Kidney (tissue), 13 donors: ENCODE measurements at regions not wholly inside any gene's neighbourhood (a gene's known extent, or its start where the extent isn't known, plus 50 kb on each side); places are given as distances from the start of the nearest gene placed in this dataset.

Experiments
- DNase-seq, 5 donors: peaks; one replicate each; pipeline ENCODE4 v3.0.0-alpha.2; 2013 to 2020
- FAIRE-seq: peaks from 2 replicates; lab custom pipeline; 2012; peaks lifted over from hg19 to GRCh38; lab: Jason Lieb, UNC
- H3K27ac ChIP-seq, 2 donors: one replicate each; pipeline ENCODE4 v1.7.0; 2013; ENCODE audit warnings: low read depth in 2 of 2, low read length in 2 of 2, inconsistent platforms in 1 of 2
- H3K27me3 ChIP-seq: one replicate; pipeline ENCODE4 v1.7.1; 2013; ENCODE audit warnings: low read length, inconsistent platforms; ENCODE audit not compliant: control insufficient read depth, insufficient read depth
- H3K36me3 ChIP-seq, 3 donors: one replicate each; pipeline versions ENCODE4 v1.7.0 to v1.7.1; 2013; ENCODE audit warnings: low read length in 3 of 3, control low read depth in 1 of 3, inconsistent platforms in 1 of 3; ENCODE audit not compliant: insufficient read depth in 3 of 3, control insufficient read depth in 2 of 3
- H3K4me1 ChIP-seq, 3 donors: one replicate each; pipeline versions ENCODE4 v1.7.0 to v1.7.1; 2013; ENCODE audit warnings: low read length in 3 of 3, inconsistent platforms in 1 of 3, low read depth in 1 of 3; ENCODE audit not compliant: control insufficient read depth in 2 of 3, insufficient read depth in 2 of 3
- H3K4me3 ChIP-seq, 3 donors: one replicate each; pipeline versions ENCODE4 v1.7.0 to v1.8.1; 2013; ENCODE audit warnings: low read length in 3 of 3, control low read depth in 1 of 3, inconsistent platforms in 1 of 3
- H3K9ac ChIP-seq, 3 donors: one replicate each; pipeline versions ENCODE4 v1.7.0 to v1.7.1; 2013; ENCODE audit warnings: low read length in 3 of 3, control low read depth in 1 of 3, inconsistent platforms in 1 of 3
- H3K9me3 ChIP-seq, 3 donors: one replicate each; pipeline versions ENCODE4 v1.7.0 to v1.7.1; 2013; ENCODE audit warnings: low read length in 3 of 3, control low read depth in 1 of 3, inconsistent platforms in 1 of 3; ENCODE audit not compliant: control insufficient read depth in 2 of 3, insufficient read depth in 1 of 3
- CTCF ChIP-seq: IDR thresholded peaks from 3 replicates; pipeline ENCODE4 v1.5.1; 2012; ENCODE audit warnings: mild to moderate bottlenecking, moderate library complexity, borderline replicate concordance; ENCODE audit not compliant: insufficient read depth; ENCODE audit errors: extremely low read depth
- intact Hi-C: fragments of 100-400 bp; cut with DNase I; formaldehyde crosslinking; loops from one replicate; pipeline ENCODE4 v1.11.1; 2022
- donor health status: control.
- donor health status: control.
- donor health status: control.
- donor health status: control.
- donor health status: control.
- donor health status: DM: yes; HTN: yes; CAD: no.
- donor health status: Normal renal cell carcinoma (clear cell type).

- intact Hi-C loops: no loop called here
- DNase-seq (no peak), FAIRE-seq (no peak)
- Histone ChIP-seq H3K9ac (no peak overlapping the region), H3K27ac (no peak overlapping the region), H3K36me3 (no peaks in the 10 kb centered on the region), H3K27me3 (no peaks in the 10 kb centered on the region), H3K4me1 (no peaks in the 10 kb centered on the region), H3K4me3 (no peak overlapping the region), H3K9me3 (no peaks in the 10 kb centered on the region)
- no peak for TF ChIP-seq CTCF
Measured at GRCh38 chr7:22060197-22060596, 114.5 kb upstream of the CDCA7L start.

- H3K27me3 ChIP-seq: no peaks in the 10 kb centered on the region
Measured at GRCh38 chr7:22055226-22055625, 109.5 kb upstream of the CDCA7L start.

GRCh38 chr7:22052674-22053365, 107.1 kb upstream of the CDCA7L start:
- no peak overlapping the region for H3K4me3 ChIP-seq
- TF ChIP-seq CTCF: no peak
- no peaks in the 10 kb centered on the region for H3K9me3 ChIP-seq
- intact Hi-C loops: no loop called here
- no peak overlapping the region for H3K27ac ChIP-seq
- FAIRE-seq (no peak), DNase-seq (peak in 3 of 5 donors; percentile 24 to 76 (median 72))
- H3K9ac ChIP-seq: no peak overlapping the region
- H3K4me1 ChIP-seq: no peaks in the 10 kb centered on the region
- no peaks in the 10 kb centered on the region for H3K36me3 ChIP-seq
- no peaks in the 10 kb centered on the region for H3K27me3 ChIP-seq

More at GRCh38 chr7:22055226-22055625, 109.5 kb upstream of the CDCA7L start:
- no peak overlapping the region for H3K4me3 ChIP-seq
- DNase-seq (no peak), FAIRE-seq (no peak)
- no peak overlapping the region for H3K27ac ChIP-seq
- no peaks in the 10 kb centered on the region for H3K9me3 ChIP-seq
- no peak for TF ChIP-seq CTCF
- H3K9ac ChIP-seq: no peak overlapping the region
- no peaks in the 10 kb centered on the region for H3K4me1 ChIP-seq
- H3K36me3 ChIP-seq: no peaks in the 10 kb centered on the region
- intact Hi-C loops: no loop called here
